ENCODE measurements at regions not wholly inside any gene's neighbourhood (a gene's known extent, or its start where the extent isn't known, plus 50 kb on each side); places are given as distances from the start of the nearest gene placed in this dataset.

DNA sequence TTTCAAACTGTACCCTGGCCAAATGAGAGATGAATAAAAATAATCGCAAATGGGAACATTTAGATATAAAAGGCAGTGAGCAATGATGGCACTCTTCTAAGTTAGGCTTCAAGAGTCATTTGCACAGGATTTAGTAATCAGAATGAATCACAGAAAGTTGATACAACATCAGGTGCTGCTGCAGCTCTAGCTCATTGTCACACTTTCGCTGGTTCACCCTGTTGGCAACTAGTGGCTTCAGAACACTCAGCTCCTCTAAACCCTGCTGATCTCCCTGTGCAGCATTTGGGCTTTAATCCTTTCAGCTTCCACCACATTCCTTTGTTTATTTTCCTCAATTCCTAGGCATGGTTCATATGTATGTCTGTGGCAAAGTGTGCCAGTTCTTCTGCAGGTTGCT, 2071.2 kb upstream of the CDH6 start:
- TF ChIP-seq, protein P1, sequence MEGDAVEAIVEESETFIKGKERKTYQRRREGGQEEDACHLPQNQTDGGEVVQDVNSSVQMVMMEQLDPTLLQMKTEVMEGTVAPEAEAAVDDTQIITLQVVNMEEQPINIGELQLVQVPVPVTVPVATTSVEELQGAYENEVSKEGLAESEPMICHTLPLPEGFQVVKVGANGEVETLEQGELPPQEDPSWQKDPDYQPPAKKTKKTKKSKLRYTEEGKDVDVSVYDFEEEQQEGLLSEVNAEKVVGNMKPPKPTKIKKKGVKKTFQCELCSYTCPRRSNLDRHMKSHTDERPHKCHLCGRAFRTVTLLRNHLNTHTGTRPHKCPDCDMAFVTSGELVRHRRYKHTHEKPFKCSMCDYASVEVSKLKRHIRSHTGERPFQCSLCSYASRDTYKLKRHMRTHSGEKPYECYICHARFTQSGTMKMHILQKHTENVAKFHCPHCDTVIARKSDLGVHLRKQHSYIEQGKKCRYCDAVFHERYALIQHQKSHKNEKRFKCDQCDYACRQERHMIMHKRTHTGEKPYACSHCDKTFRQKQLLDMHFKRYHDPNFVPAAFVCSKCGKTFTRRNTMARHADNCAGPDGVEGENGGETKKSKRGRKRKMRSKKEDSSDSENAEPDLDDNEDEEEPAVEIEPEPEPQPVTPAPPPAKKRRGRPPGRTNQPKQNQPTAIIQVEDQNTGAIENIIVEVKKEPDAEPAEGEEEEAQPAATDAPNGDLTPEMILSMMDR (IDR thresholded peaks at IDR 0.05; ENCODE audit: low read depth, low read length, poor library complexity, severe bottlenecking) = no peak
- no peak for TF ChIP-seq EZH2phosphoT487 (IDR thresholded peaks at IDR 0.05; ENCODE audit: borderline replicate concordance, low read length)
